DMS53 treated with DMSO at 0.1 percent for 48 hours (cell line): ENCODE measurements at regions not wholly inside any gene's neighbourhood (a gene's known extent, or its start where the extent isn't known, plus 50 kb on each side); places are given as distances from the start of the nearest gene placed in this dataset.
A peak's percentile ranks its signal among the peaks of the same experiment; 100 is the strongest.

Source experiments
- DNase-seq: peaks from one replicate; lab custom pipeline; 2025; ENCODE audit not compliant: unreplicated experiment; lab: John Stamatoyannopoulos, UW

DNA sequence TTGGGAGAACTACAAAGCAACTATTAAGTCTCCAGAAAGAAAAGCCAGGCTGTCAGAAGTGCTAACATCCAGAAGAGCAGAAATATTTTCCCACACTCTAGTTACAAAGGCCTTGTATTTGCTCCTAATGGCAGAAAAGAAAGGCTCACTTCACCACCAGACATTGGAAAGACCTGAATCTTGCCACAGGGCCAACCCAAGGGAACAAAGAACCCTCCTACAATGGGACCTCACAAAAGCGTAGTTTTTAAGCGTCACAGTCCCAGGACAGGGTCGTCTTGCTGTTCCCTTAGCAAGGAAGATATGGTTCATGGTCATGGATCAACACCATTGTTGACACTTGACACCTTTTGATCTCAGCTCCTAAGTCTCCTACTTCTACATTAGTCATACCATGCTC lies 119.1 kb downstream of the RPS29 start:
- no peak for DNase-seq

DNA sequence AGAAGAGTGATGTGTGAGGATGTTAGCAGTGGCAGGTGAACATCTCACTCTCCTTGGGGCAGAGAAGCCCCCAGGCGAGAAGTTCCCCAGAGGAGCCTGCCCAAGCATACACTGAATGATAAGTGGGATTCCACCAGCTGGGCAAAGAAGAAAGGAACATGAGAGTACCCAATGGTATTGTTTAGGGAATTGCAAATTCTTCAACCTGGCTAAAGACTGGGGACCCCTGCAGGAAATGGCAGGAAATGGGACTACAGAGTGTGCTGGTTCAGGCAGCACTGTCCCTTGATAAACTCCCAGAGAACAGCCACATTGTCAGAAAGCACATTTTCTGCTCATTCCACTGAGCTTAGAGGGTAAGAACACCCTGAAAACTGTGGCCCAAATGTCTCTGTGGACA lies 121.3 kb downstream of the RPS29 start:
- no peak for DNase-seq

DNA sequence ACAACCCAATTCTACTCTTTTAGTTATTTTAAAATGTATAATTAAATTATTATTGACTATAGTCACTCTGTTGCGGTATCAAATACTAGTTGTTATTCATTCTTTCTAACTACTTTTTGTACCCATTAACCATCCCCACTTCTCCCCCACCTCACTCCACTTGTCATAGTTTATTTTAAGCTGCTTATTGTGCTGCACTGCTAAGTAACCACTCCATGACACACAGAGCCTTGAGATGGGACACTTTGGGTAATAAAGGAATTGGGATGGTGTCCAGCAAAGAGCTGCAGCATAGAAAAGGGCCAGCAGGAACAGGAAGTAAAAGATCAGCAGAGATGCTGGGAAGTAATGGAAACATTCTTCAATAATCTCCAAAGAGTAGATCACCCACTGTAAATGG lies 123.0 kb downstream of the RPS29 start:
- no peak for DNase-seq

DNA sequence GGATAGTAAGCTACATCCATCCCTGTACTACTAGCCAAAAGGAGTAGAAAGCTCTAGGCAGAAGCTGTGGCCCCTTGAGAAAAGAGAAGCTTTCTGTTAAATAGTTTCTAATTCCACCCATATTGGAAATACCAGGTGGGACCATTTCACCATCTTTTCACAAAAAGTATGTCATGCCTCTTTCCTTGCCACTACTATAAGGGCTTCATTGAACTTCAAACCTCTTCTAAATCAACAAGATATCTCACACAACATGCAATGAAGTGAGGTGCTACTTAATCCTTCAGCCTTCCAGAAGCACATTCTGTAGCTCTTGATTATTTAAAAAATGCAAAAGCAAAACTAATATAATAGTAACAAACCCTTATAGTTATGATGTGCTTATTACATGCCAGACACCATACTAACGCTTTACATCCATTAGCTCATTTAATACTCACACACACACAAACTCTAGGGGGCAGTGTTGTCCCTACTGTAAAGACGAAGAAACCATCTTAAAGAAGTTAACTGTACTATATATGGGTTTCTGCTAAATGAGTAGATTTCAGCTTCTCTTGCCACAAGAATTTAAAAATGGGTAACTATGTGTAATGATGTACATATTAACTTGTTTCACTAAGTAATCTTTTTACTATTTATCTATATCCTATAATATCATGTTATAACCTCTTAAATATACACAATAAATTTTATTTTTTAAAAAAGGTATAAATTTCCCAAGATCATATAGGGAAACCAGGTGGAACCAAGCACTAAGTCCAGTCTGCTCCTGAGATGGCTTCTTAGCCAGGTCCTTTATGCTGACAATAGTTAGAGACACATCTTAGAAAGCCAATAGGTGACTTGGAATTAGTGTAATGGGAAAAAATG lies 124.4 kb downstream of the RPS29 start:
- peak; percentile 47 for DNase-seq

DNA sequence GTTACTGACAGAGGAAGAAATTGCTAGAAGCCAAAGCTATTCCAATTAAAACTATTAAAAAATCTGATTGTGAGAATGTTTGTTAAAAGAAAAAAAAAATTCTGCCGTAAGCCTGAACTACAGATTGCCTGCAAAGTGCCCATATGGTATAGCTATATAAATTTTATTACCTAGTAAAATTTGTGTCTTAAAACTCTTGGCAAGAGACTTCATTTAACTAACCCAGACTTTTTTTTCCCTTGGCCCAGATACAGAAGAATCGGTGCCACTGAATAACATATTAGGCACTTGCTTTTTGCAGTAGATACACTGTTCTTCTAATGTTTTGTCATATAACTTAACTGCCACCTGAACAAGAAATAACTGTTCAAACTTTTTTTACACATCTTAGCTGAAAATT lies 125.5 kb downstream of the RPS29 start:
- no peak for DNase-seq

DNA sequence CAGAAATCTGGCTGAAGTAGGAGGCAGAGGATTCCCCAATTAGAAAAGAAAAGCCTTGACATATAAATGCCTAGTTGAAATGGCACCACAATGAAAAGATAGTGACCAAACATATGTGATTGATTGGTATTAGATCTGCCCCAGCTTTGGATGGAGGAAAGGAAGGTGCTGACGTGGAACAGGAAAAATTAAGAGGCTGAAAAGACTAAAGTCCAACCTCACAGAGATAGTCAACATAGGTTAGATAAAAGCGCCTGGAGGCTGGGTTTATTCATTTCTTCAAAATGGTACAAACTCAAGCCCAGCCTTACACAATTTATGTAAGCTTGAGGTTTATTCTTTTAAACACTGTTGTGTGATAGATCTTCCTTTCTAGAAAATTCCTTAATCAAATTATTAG lies 129.6 kb downstream of the RPS29 start:
- no peak for DNase-seq

DNA sequence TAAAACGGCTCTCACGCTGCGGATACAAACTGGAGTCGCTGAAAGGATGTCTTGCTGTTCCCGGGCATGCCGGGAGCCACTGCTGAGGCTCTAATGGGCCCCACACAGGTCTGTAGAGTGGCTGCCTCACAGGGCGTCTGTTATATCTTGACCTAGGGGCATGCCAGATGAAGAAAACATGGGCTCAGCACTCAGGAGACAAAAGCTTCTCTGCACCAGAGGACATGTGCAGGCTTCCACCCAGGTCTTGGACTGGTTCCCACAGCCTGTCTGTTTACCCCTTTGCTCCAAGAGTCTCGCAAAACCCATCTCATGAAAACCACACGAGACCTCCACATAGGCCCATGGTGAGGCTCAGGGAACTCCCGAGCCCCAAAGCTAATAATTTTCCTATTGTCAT lies 134.2 kb downstream of the RPS29 start:
- no peak for DNase-seq

DNA sequence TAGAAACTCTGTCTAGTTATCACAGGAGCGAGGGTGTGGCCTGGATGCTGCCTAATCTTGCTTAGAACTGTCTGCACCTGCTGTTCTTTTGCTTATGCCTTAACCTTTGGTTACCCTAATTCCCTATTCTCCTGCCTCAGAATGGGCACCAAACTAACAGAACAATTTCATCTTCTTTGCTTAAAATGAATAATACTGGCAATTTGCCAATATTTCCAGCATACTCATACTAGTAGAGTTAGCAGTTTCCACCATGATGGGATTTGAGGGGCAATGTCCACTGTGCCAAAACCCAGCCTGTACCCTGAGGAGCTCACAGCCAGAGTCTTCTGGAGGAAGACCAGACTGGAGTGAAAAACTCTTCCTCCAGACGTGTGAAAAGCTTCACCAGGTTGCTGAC lies 136.4 kb downstream of the RPS29 start:
- DNase-seq = no peak

DNA sequence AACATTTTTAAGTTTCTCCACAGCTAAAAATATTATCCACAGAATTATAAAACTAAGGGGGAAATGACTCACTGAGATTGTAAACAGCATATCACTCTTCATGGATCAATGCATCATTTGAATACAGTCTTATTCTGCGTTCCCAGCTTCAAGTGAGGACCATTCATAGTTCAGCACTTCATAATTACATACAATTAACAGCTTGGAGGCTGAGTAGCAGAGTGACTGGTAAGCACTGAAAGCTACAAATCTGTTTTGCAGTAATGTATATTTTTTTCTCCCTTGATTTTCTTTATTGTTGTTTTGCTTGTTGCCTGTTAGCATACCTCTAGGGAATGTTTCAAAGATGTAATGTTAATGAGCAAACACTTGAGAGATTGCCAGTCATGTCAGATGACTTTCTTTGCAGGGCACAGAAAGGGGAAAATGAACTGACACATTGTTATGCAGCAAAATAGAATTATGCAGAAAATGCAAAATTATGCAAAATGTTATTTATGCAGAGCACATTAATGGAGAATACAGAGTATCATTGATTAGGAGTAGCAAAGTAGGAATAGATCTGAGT lies 138.6 kb downstream of the RPS29 start:
- peak; percentile 11 for DNase-seq

DNA sequence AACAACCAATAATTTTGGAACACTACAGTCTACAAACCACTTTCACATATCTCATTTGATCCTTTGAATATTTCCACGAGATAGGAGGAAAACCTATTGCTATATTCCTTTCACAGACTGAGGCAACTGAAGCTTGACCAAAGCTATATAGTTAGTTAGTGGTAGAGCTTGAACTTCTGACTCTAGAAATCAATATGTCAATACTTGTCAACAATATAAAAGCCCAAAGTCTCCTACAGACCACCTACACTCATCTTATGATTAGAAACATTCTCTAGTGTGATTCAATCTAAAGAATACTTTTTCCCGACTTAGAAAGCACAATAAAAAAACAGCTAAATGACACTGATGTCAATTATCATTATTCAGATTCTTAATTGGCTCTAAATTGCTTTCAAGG lies 139.4 kb downstream of the RPS29 start:
- no peak for DNase-seq

DNA sequence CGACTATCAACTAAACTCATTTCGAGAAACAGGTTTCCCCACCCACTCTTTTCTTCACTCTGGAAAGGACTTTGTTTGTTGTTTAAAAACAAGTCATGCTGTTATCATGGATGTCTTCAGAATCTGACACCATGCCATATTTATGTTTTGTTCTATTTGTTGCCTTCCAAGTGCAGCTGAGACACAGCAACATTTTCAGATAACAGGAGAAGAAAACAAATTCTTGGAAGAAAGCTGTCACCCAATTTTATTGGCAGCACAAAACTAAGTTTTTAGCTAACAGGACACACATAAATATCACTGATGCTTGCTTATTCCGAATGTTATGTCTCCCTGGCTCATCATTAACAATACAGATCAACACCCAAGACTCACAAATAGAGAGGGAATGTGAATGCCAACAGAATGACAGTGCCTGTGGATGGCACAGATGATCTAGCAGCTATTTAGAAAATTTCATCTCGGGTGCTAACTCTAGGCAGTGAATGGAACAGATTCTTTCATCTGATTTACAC lies 147.9 kb downstream of the RPS29 start:
- no peak for DNase-seq

DNA sequence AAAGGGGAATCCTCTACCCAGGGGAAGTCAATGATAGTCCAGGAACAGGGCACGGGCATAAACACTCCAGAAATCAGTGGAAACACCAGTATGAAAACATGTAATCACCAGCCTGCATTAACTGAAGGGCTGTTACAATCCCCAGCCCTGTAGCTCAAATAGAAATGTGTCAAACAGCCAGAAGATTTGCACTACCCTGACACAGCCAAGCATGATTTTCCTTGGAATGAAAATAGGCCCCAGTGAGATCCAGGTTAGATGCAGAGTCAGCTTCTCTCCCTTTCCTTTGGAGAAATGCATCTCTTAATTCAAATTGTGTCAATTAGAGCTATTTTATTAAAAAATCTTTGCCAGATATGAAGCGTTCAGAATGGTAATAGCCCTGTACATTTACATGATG lies 158.1 kb downstream of the RPS29 start:
- no peak for DNase-seq

DNA sequence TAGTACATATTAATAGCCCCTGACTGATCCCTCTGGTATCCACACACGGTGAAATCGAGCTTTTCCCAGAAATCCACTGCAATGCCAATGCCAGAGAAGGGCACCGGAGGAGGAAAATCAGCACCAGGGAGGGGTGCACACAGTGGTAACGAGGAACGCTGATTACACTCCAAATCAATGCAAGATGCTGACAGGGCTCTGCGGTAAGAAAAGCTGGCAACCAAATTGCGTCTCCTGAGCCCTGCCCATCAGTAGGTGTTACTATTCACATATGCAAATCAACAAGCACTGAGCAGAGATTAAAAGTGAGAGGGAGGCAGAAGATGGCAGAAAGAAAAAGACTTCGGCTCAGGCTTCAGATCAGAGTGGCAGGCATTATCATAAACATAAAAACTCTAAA lies 159.1 kb downstream of the RPS29 start:
- no peak for DNase-seq

DNA sequence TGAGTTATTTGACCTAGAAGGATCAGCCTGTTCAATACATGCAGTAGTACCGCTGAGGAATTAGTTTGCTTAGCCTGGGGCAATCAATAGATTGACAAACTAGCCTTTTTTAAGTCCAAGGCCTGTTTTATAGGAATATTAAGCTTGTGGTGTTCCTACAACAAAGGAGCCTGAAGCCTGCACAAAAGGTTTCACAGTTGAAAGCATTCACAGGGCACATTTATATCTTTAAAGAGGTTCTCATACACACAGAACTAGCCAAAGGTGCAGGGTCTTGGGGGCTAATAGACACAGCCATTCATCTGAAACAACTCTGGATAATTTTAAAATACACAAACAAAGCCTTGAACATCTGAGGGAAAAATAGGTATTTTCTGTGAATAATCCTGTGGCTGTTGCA lies 160.3 kb downstream of the RPS29 start:
- DNase-seq = no peak

DNA sequence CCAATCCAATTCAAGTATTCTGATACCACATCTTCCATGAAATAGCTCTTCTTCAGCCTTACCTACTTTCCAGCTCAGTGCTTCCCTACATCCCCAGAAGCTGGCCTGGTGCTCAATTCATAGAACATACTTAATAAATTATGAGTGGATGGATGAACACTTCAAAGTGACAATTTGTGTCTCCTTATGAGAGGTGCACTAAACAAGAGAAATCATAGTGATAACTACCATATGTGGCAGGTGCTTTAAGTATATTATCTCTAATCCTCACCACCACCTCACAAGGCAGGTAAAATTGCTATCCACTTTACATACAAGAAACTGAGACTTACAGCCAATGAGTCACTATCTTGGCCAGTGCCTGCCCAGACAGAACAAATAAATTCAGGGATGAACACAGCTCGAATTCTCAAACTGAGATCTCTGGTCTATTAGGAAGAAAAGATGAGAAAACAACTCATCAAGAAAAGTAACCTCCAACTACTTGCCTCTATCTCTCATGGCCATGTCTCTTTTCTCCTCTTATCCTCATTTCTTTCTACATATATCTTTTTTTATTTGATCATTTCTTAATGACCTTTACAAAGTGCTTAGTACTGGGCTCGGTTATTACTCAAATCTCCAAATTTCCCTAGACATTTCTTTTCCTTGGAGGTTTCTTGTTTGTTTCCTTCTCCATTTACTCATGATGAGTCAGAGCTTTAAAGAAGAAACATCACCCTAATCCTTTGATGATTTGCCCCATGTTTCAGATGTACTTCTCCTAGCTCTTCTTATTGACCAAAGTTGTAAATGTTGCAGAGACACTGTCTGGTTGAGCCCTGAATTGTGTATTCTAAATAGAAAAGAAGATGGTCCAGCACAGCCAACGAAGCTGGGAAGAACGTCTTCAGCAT lies 161.5 kb downstream of the RPS29 start:
- no peak for DNase-seq

DNA sequence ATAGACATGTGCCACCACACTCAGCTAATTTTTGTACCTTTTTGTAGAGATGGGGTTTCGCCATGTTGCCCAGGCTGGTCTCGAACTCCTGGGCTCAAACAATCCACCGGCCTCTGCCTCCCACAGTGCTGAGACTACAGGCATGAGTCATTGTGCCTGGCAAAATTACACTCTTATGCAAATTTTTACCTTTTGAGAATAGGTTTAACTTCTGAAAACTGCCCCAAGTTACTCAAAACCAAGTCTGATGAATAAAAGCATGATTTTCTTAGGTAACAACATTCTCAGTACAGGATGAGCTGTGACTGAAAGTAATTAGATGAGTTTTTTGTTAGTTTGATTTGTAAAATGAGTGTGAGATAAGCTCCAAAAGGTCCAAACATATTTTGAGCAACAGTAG lies 166.0 kb downstream of the RPS29 start:
- DNase-seq = no peak

DNA sequence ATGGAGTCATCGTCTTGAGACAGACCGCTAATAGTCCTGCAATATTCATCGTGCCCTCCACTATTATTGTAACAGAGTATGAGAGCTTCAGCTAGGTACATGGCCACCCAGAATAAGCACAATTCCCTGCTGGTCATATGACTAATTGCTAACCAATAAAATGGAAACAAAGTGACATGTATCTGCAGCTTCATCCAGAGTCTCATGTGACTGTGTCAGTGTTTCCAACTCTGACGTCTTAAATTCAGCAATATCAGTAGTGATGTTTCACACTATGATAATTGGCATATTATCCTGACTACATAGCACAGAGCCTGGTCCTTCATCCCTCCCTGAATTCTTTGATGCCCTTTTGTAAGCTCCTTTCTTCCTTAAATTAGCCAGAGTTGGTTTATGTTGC lies 167.4 kb downstream of the RPS29 start:
- DNase-seq = no peak

DNA sequence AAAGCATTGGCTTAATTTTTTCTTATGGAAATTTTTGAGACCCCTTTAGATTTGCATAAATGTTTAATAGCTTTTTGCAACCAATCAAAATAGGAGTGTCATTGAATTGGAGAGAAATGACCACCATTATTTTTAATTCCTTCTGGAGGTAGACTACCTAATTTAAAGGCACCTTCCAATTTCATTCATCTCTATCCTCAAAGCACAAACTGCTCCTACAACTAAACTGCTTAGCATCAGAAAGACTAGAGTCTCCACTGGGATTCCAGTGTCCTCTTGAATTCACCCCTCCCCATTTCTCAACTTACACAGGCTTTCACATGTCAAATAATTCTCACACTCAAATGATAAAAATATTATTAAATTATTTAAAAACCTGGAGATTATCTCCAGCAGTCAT lies 168.4 kb downstream of the RPS29 start:
- DNase-seq = no peak

DNA sequence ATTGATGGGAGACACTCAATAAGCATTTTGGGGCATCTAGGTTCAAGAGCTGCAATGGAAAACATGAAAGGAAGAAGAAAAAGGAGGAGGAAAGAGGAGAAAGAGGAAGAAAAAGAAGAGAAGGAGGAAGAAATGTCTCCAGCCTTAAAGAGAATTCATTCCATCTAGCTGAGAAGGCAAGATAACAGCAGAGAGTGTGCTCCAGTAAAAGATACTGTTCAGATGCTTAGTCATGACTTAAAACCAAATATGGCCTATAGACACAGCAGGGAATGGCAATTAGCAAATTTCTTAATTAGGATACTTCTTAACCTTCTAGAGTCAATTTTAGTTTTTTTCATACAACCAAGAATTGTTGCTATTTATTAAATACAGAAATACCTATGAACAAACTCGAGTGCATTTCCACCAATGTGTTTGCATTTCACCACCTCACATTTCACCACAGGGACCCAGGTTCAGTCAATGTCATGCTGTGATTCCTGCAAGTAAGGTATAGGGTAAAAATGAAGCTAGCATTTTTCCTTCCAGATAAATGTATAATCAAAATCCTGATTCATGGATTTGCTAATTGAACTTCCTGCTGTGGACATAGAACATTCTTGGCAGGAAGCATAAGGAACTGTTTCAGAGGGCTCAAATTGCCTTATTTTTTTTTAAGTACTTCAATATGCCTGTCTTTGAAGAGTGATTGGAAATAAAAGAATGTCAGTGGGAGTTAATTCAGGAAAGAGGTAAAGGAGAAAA lies 177.8 kb downstream of the RPS29 start:
- no peak for DNase-seq

DNA sequence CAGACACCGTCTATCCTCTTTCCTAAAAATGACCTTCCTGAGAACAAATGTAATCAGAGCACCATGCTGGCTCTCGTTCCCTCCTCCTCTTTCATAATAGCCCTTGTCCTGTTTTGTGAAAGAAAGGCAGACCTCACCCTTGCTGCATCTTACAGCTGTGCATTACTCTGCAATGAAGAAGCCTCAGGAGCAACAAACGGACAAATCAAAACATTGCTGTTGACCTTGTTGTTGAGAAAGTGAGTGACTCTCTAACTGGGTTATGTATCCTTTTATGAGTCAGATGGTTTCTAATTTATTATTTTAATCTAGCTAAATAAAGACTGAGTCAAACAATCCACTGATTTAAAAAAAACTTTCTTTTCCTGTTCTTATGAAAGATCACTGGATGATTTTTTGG lies 180.9 kb downstream of the RPS29 start:
- no peak for DNase-seq

DNA sequence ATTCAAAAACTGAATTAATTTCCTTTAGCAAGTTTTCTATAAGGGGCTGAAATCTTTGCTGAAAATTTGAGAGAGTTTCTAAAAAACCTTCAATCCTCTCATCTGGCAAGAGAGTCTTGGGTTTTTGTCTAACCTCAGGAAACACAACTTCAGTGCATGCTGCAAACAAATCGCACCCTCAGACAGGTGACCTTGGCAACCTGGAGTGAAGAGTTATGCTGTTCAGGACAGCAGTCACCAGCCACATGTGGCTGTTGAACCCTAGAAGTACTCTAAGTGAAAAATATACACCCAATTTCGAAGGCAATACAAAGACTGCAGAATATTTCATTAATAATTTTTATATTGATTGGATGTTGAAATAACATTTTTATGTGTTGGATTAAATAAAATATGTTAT lies 184.8 kb downstream of the RPS29 start:
- no peak for DNase-seq
